ENCODE measurements at regions not wholly inside any gene's neighbourhood (a gene's known extent, or its start where the extent isn't known, plus 50 kb on each side); places are given as distances from the start of the nearest gene placed in this dataset.

DNA sequence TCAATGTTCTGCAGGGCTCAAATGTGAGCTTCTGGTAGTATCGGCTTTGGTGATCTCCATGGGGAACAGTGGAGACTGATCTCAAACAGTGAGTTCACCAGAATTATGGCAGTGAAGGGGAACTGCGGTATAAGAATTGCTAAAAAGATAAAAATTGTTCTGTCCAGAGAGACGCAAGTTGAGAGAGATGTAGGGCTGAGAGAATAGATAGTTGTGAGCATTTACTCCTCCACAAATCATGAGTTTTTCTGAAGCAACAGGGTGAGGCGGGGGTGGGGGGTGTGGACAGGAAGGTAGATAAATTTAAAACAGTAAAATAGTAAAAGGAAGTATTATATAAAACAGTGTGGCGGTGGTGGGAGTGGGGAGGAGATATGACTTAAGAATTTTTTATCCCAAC is 98.6 kb upstream of the NEDD9 start:
- TF ChIP-seq, protein P1, sequence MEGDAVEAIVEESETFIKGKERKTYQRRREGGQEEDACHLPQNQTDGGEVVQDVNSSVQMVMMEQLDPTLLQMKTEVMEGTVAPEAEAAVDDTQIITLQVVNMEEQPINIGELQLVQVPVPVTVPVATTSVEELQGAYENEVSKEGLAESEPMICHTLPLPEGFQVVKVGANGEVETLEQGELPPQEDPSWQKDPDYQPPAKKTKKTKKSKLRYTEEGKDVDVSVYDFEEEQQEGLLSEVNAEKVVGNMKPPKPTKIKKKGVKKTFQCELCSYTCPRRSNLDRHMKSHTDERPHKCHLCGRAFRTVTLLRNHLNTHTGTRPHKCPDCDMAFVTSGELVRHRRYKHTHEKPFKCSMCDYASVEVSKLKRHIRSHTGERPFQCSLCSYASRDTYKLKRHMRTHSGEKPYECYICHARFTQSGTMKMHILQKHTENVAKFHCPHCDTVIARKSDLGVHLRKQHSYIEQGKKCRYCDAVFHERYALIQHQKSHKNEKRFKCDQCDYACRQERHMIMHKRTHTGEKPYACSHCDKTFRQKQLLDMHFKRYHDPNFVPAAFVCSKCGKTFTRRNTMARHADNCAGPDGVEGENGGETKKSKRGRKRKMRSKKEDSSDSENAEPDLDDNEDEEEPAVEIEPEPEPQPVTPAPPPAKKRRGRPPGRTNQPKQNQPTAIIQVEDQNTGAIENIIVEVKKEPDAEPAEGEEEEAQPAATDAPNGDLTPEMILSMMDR (IDR thresholded peaks at IDR 0.05; ENCODE audit: low read length), result no peak
- no peak for TF ChIP-seq EZH2 (IDR thresholded peaks at IDR 0.05; ENCODE audit: borderline replicate concordance, low read length)
